ENCODE measurements at regions not wholly inside any gene's neighbourhood (a gene's known extent, or its start where the extent isn't known, plus 50 kb on each side); places are given as distances from the start of the nearest gene placed in this dataset.

DNA sequence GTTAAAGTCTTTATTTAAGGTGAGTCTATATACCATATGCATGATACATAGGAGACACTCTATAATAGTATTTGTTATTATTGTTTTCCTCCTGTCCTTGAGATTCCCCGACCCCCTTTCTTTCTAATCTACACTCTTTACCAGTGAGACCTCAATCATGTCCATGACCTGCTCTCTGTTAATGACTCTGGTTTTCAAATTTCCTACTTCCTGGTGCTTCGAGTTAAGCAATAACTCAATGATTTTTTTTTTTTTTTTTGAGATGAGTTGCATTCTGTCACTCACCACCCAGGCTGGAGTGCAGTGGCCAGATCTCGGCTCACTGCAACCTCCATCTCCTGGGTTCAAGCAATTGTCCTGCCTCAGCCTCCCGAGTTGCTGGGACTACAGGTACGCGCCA lies 574.6 kb upstream of the SLC35B3 start:
- H3K36me3 ChIP-seq: no peaks in the 10 kb centered on the region
- intact Hi-C loops (cut with DNase I): no loop called here
- H3K27ac ChIP-seq: no peak overlapping the region
- H3K4me3 ChIP-seq (replicated peaks in 1 of 3): no peak overlapping the region
- TF ChIP-seq, protein P1, sequence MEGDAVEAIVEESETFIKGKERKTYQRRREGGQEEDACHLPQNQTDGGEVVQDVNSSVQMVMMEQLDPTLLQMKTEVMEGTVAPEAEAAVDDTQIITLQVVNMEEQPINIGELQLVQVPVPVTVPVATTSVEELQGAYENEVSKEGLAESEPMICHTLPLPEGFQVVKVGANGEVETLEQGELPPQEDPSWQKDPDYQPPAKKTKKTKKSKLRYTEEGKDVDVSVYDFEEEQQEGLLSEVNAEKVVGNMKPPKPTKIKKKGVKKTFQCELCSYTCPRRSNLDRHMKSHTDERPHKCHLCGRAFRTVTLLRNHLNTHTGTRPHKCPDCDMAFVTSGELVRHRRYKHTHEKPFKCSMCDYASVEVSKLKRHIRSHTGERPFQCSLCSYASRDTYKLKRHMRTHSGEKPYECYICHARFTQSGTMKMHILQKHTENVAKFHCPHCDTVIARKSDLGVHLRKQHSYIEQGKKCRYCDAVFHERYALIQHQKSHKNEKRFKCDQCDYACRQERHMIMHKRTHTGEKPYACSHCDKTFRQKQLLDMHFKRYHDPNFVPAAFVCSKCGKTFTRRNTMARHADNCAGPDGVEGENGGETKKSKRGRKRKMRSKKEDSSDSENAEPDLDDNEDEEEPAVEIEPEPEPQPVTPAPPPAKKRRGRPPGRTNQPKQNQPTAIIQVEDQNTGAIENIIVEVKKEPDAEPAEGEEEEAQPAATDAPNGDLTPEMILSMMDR (IDR thresholded peaks at IDR 0.05): no peak
- no peak for TF ChIP-seq POLR2A (IDR thresholded peaks at IDR 0.05)
- no peak for DNase-seq
- 73 to 88% methylated on average over 6 of the region's 6 CpGs for WGBS, 2 donors
- H3K9me3 ChIP-seq: no peaks in the 10 kb centered on the region
- H3K27me3 ChIP-seq: no peaks in the 10 kb centered on the region
- no peaks in the 10 kb centered on the region for H3K4me1 ChIP-seq

DNA sequence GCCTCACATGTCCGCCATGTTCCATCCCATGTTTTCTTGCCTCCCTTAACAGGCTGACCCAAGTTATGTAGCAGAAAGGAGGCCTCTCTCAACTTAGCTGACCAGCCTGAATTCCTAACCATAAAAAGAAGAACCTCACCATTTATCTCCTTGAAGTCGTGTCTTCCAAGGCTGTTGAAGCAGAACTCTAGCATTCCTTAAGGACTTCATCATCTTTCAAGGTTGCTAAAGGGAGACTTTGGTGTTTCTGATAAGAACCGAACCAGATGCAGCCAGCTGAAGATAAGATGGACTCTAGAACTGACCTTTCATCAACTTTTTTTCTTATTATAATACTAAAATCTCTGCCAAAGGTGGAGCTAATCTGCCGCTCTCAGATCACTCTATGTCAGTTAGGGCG lies 571.7 kb upstream of the SLC35B3 start:
- no peaks in the 10 kb centered on the region for H3K4me1 ChIP-seq
- H3K36me3 ChIP-seq: no peaks in the 10 kb centered on the region
- 78 to 83% methylated on average over 5 of the region's 5 CpGs for WGBS, 2 donors
- H3K4me3 ChIP-seq (replicated peaks in 1 of 3): no peak overlapping the region
- intact Hi-C loops (cut with DNase I): no loop called here
- no peaks in the 10 kb centered on the region for H3K27me3 ChIP-seq
- H3K9me3 ChIP-seq: no peaks in the 10 kb centered on the region
- TF ChIP-seq, protein P1 (IDR thresholded peaks at IDR 0.05): no peak
- TF ChIP-seq POLR2A (IDR thresholded peaks at IDR 0.05): no peak
- no peak for DNase-seq
- H3K27ac ChIP-seq: no peak overlapping the region

DNA sequence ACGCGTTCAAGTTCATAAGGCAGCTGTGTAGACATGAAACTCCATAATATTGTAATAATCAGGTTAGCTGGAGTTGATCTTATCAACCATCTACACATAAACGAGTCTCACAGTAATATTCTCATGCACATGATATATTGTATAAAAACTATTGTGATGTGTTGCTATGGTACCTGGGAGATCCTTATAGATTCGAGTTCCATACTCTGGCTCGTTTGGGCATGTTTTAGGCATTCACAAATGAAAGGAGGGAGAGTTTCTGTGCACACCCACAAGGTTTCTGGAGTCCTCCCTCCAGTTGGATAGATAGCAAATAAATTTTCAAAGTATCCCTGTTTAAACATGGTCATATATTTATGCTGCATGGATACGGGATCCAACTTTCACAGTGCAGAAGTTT lies 567.5 kb upstream of the SLC35B3 start:
- no peaks in the 10 kb centered on the region for H3K9me3 ChIP-seq
- H3K36me3 ChIP-seq: no peaks in the 10 kb centered on the region
- no peaks in the 10 kb centered on the region for H3K27me3 ChIP-seq
- H3K4me3 ChIP-seq (replicated peaks in 1 of 3): no peak overlapping the region
- H3K4me1 ChIP-seq: no peaks in the 10 kb centered on the region
- intact Hi-C loops (cut with DNase I): no loop called here
- TF ChIP-seq POLR2A (IDR thresholded peaks at IDR 0.05): no peak
- TF ChIP-seq, protein P1 (IDR thresholded peaks at IDR 0.05): no peak
- no peak overlapping the region for H3K27ac ChIP-seq
- WGBS, 2 donors: 83 to 84% methylated on average over 6 of the region's 6 CpGs
- DNase-seq: no peak

DNA sequence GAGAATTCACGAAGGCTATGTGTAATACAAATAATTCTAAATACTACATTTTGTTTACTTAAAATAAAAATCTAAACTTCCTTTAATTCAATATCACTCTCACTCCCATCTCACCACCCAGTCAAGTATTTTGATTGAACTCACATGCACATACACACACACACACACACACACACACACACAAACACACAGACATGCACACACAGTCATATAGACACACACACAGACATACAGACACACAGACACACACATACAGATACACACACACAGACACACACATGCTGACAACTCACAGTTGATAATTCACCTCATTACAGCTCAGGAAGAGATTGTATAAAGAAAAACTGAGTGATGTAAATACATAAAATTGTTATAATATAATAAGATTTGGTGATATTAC lies 559.8 kb upstream of the SLC35B3 start:
- H3K4me1 ChIP-seq: no peaks in the 10 kb centered on the region
- intact Hi-C loops (cut with DNase I): no loop called here
- no peak for TF ChIP-seq POLR2A (IDR thresholded peaks at IDR 0.05)
- TF ChIP-seq, protein P1 (IDR thresholded peaks at IDR 0.05): no peak
- no peak overlapping the region for H3K27ac ChIP-seq
- 76 to 78% methylated on average over 1 of the region's 1 CpG for WGBS, 2 donors
- no peaks in the 10 kb centered on the region for H3K36me3 ChIP-seq
- no peak overlapping the region for H3K4me3 ChIP-seq (replicated peaks in 1 of 3)
- DNase-seq: no peak
- H3K9me3 ChIP-seq: no peaks in the 10 kb centered on the region
- no peaks in the 10 kb centered on the region for H3K27me3 ChIP-seq

DNA sequence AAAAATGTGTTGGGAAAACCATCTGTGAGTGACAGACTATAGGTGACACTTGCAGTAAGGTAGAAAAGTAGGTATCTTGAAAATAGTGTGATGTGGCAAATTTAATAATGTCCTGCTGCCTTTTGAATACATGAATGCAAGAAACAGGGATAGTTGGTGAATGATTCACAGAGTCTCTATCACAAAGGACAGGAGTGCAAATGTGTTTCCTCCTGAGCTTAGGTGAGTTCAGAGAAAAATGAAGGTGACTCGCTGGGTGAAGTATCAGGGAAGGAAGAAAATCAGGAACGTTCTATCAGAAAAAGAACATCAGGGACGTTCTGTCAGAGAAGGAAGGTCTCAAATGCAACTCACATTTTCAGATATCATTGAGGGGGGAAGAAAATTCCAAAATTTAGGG lies 557.8 kb upstream of the SLC35B3 start:
- intact Hi-C loops (cut with DNase I): no loop called here
- no peaks in the 10 kb centered on the region for H3K36me3 ChIP-seq
- DNase-seq: no peak
- H3K27me3 ChIP-seq: no peaks in the 10 kb centered on the region
- H3K27ac ChIP-seq: no peak overlapping the region
- 89 to 91% methylated on average over 3 of the region's 3 CpGs for WGBS, 2 donors
- no peak for TF ChIP-seq POLR2A (IDR thresholded peaks at IDR 0.05)
- TF ChIP-seq, protein P1 (IDR thresholded peaks at IDR 0.05): no peak
- no peaks in the 10 kb centered on the region for H3K4me1 ChIP-seq
- no peaks in the 10 kb centered on the region for H3K9me3 ChIP-seq
- H3K4me3 ChIP-seq (replicated peaks in 1 of 3): no peak overlapping the region
